H1 (cell line): ENCODE measurements at regions not wholly inside any gene's neighbourhood (a gene's known extent, or its start where the extent isn't known, plus 50 kb on each side); places are given as distances from the start of the nearest gene placed in this dataset.

Source experiments
- CREB1 ChIP-seq: IDR thresholded peaks from 2 replicates; pipeline ENCODE4 v1.6.1; 2012; ENCODE audit warnings: inconsistent platforms
- KDM4A ChIP-seq: IDR thresholded peaks from one replicate; pipeline ENCODE4 v1.7.1; 2012; ENCODE audit warnings: low read depth, mild to moderate bottlenecking, moderate library complexity, low read length, inconsistent platforms; ENCODE audit not compliant: severe bottlenecking
- MAX ChIP-seq: IDR thresholded peaks from 2 replicates; pipeline ENCODE4 v1.6.1; 2012; ENCODE audit warnings: inconsistent platforms
- POLR2AphosphoS5 ChIP-seq: IDR thresholded peaks from 2 replicates; pipeline ENCODE4 v1.6.1; 2011; ENCODE audit warnings: low read depth, low read length
- TCF12 ChIP-seq: IDR thresholded peaks from 2 replicates; pipeline ENCODE4 v1.6.1; 2011; ENCODE audit warnings: low read depth, mild to moderate bottlenecking, low read length
- TF ChIP-seq, protein P1 (sequence below), 3 experiments: IDR thresholded peaks; 1 replicate in 2 of 3; 2 replicates in 1 of 3; pipeline versions ENCODE4 v1.5.1 to v1.6.1; 2011; ENCODE audit warnings: low read length in 3 of 3, mild to moderate bottlenecking in 3 of 3, inconsistent platforms in 2 of 3, low read depth in 1 of 3, moderate library complexity in 1 of 3; ENCODE audit not compliant: insufficient read depth in 1 of 3; ENCODE audit errors: control extremely low read depth in 1 of 3

GRCh38 chr6:6905961-6906518, 201.7 kb upstream of the RREB1 start:
- TF ChIP-seq TCF12, result no peak
- TF ChIP-seq, protein P1, sequence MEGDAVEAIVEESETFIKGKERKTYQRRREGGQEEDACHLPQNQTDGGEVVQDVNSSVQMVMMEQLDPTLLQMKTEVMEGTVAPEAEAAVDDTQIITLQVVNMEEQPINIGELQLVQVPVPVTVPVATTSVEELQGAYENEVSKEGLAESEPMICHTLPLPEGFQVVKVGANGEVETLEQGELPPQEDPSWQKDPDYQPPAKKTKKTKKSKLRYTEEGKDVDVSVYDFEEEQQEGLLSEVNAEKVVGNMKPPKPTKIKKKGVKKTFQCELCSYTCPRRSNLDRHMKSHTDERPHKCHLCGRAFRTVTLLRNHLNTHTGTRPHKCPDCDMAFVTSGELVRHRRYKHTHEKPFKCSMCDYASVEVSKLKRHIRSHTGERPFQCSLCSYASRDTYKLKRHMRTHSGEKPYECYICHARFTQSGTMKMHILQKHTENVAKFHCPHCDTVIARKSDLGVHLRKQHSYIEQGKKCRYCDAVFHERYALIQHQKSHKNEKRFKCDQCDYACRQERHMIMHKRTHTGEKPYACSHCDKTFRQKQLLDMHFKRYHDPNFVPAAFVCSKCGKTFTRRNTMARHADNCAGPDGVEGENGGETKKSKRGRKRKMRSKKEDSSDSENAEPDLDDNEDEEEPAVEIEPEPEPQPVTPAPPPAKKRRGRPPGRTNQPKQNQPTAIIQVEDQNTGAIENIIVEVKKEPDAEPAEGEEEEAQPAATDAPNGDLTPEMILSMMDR (IDR thresholded peaks at IDR 0.05; ENCODE audit: control extremely low read depth in 1 of 3, insufficient read depth in 1 of 3, low read depth in 1 of 3, low read length in 3 of 3), result no peak
- no peak for TF ChIP-seq CREB1
- TF ChIP-seq KDM4A, result no peak
- no peak for TF ChIP-seq MAX
- no peak for TF ChIP-seq POLR2AphosphoS5
